NCI-H2227 (cell line): ENCODE measurements at regions not wholly inside any gene's neighbourhood (a gene's known extent, or its start where the extent isn't known, plus 50 kb on each side); places are given as distances from the start of the nearest gene placed in this dataset.

Experiments used
- DNase-seq: peaks from one replicate; lab custom pipeline; 2025; ENCODE audit not compliant: unreplicated experiment; lab: John Stamatoyannopoulos, UW

DNA sequence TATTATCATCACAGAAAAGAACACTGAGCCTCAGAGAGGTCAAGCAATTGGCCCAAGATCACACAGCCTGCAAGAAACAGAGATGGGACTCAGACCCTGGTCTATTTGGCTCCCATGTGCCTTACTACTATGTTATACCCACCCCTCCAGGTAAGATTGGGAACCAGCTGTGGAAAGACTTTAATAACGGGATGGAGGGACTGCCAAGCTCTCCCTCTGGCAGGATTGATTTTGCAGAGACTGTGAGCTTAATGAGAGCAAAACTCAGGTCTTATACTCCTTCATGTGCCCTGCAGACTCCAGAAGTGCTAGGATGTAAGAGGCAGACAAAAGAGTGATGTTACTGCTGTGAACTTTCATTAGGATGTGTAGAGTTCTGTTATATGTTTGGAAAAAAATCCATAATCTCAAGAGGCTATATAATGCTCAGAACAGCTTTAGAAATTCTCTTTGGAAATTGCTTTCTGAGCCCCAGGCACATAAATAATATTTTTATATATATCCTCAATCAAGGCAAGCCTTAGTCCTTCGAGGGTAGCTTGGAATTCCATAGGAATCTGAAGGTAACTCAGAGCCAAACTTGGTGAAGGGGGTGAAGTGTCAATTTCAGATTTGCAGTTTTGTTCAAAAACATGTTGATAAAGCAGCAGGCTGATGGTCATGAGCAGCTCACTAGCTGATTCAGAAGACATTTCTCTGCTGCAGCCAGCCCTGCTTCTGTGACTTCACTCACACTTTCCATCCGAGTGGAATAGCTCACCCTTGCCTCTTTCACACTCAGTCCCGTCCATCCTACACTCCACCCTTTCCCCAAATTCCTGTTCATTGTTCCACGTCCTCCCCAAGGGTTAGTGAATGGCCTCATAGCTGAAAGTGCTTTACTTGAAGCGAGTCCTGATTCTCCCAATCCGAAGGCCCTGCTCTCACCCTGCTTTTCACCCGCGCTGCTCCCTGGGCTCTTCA is 188.8 kb downstream of the SNX19 start:
- no peak for DNase-seq

DNA sequence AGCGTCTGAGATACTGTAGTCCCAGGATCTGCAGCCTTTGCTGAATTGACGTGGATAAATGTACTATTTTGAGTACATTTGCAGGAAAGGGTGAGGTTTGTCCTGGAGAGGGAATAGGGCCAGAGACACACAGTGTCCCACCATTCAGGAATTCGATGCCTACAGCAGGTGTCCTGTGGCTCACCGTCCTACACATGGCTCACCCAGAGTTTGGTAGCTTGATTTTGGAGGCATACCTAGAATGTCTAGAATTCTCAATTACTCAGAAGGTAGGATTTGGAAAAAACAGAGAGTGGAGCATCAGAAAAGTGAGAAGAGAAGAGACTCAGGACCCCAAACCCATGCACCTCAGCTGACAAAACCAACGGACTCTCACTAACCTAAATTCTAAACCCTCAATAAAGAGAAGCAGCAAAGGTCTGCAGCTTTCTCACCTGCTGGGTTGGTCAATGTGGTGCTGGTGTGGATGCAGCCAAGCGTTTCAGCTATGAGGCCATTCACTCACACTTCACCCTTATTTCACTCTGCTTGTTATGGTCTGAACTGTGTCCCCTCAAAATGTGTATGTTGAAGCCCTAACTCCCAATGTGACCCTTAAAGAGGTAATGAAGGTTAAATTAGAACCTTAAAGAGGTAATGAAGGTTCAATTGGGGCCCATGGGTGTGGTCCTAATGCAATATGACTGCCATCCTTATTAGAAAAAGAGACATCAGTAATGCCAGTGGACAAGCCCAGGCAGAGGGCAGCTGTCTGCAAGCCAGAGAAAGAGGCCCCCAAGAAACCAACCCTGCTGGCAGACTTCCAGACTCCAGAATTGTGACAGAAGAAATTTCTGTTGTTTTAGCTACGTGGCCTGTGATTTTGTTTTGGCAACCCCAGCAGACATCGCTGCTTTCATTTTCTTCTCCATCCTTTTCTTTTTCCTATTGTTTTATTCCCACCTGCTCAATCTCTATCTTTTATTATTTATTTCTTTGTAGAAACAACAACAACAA is 187.8 kb downstream of the SNX19 start:
- DNase-seq: no peak

DNA sequence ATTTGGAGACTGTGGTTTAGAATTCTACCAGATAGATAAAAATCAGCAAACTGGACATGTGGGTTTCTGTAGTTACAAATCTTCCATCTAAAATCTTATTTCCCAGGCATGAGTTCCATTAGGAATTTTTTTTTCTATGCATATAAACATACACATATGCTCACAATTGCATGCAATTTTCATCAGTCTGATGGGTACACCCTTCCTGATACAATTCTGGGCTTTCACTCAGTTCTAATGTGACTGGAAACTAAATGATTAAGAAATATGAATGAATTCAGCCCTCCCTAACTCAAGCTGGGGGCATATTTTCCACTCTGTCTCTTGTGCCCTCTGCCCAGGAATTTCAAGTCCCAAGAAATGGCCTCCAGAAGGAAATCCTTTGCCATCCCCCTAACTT is 187.1 kb downstream of the SNX19 start:
- no peak for DNase-seq

DNA sequence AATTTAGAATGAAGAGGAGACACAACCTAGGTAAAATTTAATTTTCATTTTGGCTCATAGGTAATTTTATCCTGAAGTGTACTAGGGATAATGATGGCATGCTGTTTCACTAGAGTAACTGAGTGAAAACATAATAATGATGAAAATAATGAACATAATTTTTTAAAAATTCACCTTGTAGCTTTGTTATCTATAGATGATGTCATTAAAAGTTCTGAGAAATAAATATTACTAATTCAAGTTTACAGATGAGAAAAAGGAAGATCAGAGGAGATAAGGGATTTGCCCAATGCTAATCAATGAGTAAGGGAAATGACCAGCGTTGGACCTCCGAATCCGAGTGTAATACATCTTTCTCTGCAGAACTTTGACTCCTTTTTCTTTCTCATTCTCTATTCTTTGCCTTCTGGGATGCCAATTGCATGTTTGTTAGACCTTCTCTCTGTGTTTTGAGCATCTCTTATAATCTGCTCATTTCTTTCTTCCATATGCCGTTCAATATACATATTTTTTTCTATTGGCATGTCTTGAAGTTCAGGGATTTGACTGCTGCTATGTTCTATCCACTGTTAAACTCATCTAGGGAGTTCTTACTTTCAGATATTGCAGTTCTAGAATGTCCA is 186.5 kb downstream of the SNX19 start:
- no peak for DNase-seq

DNA sequence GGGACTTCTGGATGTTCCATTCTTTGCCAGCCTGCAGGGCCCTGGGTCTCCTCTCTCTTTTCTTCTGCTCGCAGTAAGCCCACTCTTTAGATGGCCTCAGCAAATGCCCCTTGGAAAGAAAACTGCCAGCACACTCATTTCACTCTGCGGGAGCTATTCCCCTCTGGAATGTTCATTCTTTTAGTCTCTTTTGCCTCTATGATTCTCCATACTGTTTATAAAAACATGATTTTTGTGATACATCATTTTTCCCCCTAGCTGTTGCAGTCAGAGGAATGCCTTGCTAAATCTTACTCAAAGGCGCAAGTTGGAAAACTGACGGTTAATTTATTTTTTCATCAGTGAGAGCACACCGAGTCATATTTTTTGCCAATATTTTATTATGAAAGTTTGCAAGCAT is 184.9 kb downstream of the SNX19 start:
- no peak for DNase-seq

DNA sequence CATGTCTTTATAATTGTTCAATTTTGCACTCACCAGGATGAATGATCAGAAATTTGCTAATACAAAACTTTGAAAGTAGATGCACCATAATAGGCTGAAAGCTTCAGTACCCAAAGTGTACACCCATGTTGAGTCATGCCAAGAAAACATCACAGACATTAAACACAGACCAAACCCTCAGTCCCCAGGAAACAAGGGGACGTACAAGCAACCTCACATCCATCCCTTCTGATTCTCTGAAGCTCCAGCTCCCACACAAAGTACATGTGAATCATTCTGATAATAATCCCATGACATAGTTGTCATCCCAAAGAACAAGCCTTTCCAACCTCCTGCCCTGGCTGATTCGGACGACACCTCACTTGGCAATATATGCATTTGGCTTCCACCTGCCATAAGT is 183.8 kb downstream of the SNX19 start:
- DNase-seq: no peak

DNA sequence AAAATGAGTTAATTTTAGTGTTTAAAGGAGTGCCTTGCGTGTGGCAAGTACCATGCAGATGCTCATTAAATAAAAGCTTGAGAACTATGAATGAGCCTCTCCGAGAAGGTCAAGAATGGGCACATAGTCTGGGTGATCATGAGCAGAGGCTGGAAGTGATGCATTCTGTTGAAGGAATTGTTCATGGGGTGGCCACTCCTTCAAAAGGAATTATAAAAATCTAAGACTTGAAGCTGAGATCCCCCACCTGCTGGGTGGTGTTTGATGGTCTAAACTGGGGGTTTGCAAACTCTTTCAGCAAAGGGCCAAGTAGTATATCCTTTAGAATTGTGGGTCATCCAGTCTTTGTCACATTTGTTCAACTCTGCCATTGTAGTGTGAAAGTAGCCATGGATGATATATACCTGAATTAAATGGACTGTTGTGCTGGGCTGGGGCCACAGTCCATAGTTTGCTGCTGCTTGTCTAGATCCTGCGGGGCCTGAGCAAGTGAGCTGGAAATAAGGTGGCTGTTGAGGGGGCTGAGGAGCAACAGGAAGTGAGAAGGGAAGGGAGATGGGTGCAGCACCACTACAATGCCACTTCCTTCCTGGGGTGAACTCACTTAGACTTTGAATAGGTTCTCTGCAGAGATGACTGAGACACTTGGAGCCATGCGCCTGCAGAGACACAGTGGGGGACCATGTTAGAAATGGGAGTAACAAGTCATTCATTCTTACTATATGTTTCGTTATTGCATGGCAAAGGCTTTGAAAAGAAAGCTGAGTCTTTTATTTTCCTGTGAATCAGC is 179.0 kb downstream of the SNX19 start:
- no peak for DNase-seq

DNA sequence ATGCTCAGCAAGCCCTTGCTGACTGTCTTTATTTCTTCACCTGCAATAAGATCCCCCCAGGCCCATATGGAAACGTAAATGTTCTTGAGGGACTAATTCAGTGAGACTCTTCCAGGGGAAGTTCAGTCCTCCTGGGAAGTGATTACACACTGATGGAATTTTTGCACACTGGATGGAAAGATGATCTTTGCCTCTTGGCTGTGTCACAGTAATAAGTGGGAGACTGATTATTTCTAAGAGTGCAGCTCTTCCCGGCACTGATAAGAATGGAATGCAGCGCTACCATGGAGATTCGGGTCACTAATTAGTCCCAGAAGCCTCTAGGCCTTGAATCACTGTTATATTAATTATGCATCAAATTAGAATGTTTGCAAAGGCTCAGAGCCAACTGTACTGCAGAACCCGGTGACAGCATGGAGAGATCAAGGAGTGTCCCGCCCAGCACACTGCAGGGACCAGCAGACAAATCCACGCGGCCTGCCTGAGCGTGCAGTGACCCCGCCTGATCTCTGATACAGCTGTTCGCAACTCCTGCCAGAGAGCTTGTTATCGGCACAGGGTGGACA is 178.3 kb downstream of the SNX19 start:
- no peak for DNase-seq

DNA sequence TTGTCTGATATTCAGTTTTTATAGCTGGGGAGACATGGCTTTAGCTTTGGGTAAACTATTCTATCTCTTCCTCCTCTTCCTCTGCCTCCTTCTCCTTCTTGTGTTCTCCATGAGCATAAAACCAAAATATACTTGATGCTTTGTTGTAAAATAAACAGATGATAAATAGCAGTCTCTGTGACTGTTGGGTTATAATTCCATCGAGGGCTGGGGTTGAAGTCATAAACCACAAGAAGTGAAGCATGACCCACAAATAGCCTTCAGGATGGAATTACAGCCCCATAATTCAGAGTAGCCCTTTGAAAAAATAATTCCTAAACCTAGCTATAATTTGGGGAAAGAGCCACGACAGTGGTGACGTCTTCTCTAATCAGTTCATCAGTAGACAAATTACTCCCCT is 177.7 kb downstream of the SNX19 start:
- DNase-seq: no peak

DNA sequence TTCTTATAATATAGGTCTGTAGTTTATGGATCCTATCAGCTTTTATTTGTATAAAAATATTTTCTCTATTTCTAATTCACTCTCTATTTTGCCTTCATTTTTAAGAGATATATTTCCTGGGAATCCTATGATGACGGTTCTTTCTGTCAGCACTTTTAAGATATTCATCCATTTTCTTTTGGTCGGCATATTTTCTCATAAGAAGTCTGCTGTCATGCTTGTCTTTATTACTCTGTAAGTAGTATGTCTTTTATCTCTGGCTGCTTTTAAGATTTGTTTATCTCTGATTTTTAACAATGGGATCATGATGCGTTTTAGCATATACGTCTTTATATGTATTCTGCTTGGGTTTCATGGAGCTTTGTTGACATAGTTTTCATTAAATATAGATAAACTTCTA is 175.5 kb downstream of the SNX19 start:
- no peak for DNase-seq

DNA sequence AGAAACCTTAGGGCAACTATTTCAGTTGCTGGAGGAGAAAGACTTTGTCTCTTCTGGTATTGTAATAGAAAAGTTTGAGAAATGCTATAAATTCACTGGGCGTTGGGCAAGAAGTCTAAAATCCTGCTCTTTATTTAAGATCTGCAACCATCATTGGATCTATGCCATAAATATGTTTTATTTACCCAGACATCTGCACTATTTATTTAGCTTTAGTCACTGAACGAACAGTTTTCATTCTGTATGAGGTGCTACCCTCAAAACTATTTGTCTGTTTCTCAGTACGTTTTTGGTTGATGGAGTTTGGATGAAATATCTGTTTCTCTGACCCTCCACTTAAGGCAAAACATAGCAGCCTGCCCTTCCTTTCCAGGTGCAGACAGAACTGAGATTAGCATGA is 171.5 kb downstream of the SNX19 start:
- DNase-seq: no peak

DNA sequence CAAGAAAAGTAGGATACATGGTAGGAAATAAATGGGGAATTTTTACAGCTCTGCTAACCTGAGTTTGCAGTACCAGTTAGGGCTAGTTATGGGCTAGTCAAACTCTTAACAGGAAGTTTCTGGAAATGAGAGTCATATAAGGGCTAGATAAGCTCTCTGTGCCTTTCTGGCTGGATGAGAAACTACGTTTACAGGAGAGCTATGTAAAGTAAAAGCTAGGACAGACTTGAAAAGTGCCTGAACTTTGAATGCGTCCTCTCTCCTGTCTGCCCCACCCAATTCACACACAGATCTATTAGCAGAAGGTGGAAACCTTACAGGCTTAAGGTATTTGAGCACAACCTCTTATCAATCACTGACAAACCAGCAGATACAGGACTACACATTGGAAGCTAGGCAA is 167.1 kb downstream of the SNX19 start:
- DNase-seq: no peak

DNA sequence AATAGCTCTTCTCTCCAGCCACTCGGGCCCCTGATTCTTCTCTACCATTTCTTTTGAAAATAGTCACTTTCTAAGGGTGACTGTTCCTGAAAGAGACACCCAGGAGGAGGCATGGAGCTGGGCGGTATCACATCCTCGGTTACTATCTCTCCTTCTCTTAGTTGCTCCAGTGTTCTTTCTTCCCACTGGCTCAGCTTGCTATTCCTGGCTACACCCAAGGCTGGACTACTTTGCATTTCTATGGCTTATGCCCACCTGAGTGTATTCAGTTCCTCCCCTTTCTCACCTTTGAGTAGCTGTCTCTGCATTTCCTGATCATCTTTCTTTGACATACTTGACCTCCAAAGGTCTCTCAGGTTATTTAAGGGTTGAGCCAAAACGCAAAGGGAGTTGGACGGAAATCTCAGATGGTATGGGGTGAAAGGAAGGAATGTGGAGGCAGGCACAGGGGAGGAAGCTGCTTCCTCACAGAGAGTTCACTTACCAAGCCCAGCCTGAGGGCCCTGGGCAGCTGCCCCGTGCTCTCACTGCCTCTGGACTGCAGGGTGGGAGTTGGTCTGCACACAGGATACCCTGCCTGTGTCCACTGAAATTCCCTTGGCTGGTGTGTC is 155.7 kb downstream of the SNX19 start:
- no peak for DNase-seq

DNA sequence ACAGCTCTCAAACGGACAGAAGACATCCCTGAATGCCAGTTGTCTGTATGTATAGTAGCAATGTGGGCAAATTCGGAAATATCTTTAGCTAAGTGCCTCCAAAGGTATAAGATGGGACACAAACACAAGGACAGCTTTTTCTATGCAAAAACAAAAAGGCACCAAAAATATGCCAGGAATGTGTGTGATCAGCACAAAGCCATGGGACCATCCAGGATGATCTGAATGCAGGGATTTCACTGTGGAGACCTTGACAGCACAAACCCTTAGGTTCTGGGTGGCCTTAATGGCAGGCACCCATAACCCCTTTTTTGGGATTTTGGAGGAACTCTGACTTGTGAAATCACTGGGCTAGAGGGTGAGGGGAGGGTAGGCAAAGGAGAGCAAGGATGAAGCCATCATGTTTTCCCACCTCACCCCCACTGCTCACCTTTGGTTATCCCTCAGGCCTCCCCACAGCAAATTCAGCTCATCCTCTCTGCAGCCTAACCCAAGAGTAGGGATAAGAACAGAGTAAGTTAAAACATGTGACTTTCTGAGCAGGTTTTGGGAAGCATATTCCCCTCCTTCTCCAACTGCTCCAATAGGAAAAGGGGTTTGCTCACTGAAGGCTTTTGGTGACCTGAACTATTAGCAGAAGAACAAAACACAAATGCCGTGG is 154.6 kb downstream of the SNX19 start:
- no peak for DNase-seq

DNA sequence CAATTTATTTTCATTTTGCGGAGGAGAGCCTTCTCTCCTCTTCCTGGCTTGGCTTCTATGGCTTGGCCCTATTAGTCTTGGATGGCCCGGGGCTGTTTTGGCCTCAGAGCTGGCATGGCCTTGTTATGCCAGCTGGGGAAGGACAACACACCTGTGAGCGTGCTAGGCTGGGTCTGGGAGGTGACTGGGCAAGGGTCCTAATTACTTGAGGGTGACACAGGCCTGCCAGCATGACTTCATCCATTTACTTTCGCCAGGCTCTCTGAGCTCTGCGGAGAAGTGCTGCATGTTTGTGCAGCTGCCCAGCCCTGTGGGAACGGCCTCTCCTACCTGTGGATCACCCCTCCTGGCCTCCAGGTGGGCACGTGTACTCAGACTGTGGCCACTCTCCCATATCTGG is 153.6 kb downstream of the SNX19 start:
- no peak for DNase-seq

DNA sequence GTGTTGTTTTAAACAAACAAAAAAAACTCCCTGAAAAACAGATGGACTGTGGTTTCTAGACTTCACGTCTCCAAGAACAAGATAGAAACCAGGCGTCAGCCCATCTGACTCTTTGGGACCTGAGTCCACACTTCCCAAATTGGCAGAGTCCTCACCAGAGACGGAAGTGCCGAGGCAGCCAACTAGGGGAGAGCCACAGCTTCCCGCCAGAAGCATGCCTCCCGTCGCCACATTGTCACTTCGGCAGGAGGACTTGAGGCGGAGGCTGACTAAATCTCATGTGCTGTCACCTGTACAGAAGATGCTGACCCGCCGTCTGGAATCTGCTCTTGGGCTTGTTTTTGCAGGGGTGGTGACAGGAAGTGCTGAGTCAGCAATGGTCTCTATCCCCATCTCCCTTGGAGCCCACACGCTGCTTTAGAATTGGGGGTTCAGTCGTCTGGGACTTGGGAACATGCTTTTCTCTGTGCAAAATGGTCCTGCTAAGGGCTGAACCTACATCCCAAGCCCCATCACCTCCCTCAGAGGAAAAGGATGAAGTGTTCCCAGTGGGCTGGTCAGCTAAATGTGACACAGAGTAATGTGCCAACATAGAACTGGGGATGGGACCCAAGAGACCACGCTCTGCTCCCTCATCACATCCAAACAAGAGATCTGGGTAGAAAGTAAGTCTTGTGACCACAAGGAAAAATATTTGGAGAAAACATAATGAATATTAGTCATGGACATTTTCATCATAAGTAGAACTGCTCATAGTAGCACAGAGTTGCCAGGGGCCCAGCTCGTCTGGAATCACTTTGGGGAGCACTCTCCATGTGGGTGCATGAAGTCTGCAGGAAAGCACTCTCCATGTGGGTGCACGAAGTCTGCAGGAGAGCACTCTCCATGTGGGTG is 152.9 kb downstream of the SNX19 start:
- DNase-seq: no peak

DNA sequence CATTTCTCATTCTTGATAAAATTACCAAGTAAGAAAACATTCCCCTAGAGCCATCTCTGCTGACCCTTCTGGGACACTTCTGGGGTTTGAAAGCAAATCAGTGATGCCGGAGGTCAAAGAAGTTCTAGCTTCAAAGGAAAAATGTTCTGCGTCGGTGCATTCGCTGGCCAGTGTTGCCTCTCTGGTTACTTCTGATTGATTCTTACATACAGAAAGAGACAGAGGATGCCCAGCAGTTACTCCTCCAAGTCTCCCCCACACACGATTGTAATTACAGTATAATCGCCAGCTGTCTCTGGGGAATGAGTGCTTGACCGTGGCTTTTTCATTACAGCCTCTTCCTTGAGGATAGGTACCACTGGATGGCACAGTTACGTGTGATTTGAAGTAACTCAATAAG is 150.9 kb downstream of the SNX19 start:
- peak; percentile 26 for DNase-seq

DNA sequence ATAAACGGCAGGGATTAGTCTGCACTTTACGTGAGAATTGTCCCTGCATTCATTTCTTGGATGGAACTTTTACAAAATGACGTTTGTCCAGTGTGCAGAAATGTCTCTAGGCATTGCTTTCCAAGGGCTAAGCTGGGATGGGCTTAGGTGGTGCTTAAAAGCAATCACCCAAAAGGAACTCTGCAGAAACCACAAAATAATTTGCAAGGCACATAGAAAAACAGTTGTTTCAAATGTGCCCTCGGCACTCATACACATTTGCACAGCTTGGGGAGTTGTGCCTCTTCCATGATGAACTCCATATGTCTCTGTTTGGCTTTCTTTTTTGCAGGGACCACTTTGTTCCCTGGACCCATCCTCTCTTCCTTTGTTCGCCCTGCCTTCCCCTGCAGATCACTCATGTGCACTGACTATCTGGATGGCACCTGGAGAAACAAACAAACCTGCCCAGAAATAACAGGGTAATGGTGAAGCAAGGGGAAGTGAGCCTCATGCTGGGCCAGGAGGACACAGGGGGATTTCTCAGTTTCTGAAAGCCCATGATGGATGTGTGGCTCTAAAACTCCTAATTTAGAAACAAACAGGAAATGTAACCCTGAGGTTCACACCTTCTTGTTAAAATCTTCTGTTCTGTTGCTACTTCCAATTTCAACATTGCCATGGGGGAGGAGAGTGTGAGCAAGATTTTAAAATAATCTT is 150.2 kb downstream of the SNX19 start:
- DNase-seq: no peak
